ENCODE measurements at regions not wholly inside any gene's neighbourhood (a gene's known extent, or its start where the extent isn't known, plus 50 kb on each side); places are given as distances from the start of the nearest gene placed in this dataset.

- TF ChIP-seq GATA3 (IDR thresholded peaks at IDR 0.05; ENCODE audit: low read depth, low read length) (no peak), GATA2 (IDR thresholded peaks at IDR 0.05; ENCODE audit: low read depth, low read length) (no peak)
These were observed 64.1 kb upstream of the RAD23B start for GRCh38 chr9:107218829-107219485.

- TF ChIP-seq GATA3 (IDR thresholded peaks at IDR 0.05; ENCODE audit: low read depth, low read length) (no peak), GATA2 (IDR thresholded peaks at IDR 0.05; ENCODE audit: low read depth, low read length) (no peak)
These were observed 63.5 kb upstream of the RAD23B start for GRCh38 chr9:107219486-107220077.

- TF ChIP-seq GATA2 (IDR thresholded peaks at IDR 0.05; ENCODE audit: low read depth, low read length), result no peak
- no peak for TF ChIP-seq GATA3 (IDR thresholded peaks at IDR 0.05; ENCODE audit: low read depth, low read length)
These were observed 61.8 kb upstream of the RAD23B start for GRCh38 chr9:107221321-107221720.

- TF ChIP-seq GATA2 (IDR thresholded peaks at IDR 0.05; ENCODE audit: low read depth, low read length) (no peak), GATA3 (IDR thresholded peaks at IDR 0.05; ENCODE audit: low read depth, low read length) (no peak)
These were observed 61.0 kb upstream of the RAD23B start for GRCh38 chr9:107222020-107222522.

GRCh38 chr9:107223381-107223780 is 59.7 kb upstream of the RAD23B start:
- TF ChIP-seq GATA3 (IDR thresholded peaks at IDR 0.05; ENCODE audit: low read depth, low read length) (no peak), GATA2 (IDR thresholded peaks at IDR 0.05; ENCODE audit: low read depth, low read length) (no peak)

- TF ChIP-seq GATA3 (IDR thresholded peaks at IDR 0.05; ENCODE audit: low read depth, low read length) (no peak), GATA2 (IDR thresholded peaks at IDR 0.05; ENCODE audit: low read depth, low read length) (no peak)
These were observed 58.8 kb upstream of the RAD23B start for GRCh38 chr9:107224252-107224651.

- TF ChIP-seq GATA3 (IDR thresholded peaks at IDR 0.05; ENCODE audit: low read depth, low read length), result no peak
- no peak for TF ChIP-seq GATA2 (IDR thresholded peaks at IDR 0.05; ENCODE audit: low read depth, low read length)
These were observed 56.7 kb upstream of the RAD23B start for GRCh38 chr9:107226421-107226820.

- no peak for TF ChIP-seq GATA3 (IDR thresholded peaks at IDR 0.05; ENCODE audit: low read depth, low read length)
These were observed 55.3 kb upstream of the RAD23B start for GRCh38 chr9:107227774-107228173.

- no peak for TF ChIP-seq GATA3 (IDR thresholded peaks at IDR 0.05; ENCODE audit: low read depth, low read length)
- TF ChIP-seq GATA2 (IDR thresholded peaks at IDR 0.05; ENCODE audit: low read depth, low read length), result no peak
These were observed 54.5 kb upstream of the RAD23B start for GRCh38 chr9:107228496-107229039.

- no peak for TF ChIP-seq GATA2 (IDR thresholded peaks at IDR 0.05; ENCODE audit: low read depth, low read length)
- no peak for TF ChIP-seq GATA3 (IDR thresholded peaks at IDR 0.05; ENCODE audit: low read depth, low read length)
These were observed 53.8 kb upstream of the RAD23B start for GRCh38 chr9:107229241-107229741.
